ENCODE measurements at regions not wholly inside any gene's neighbourhood (a gene's known extent, or its start where the extent isn't known, plus 50 kb on each side); places are given as distances from the start of the nearest gene placed in this dataset.

- TF ChIP-seq GATA2 (IDR thresholded peaks at IDR 0.05; ENCODE audit: low read depth, low read length), result no peak
- no peak for TF ChIP-seq GATA3 (IDR thresholded peaks at IDR 0.05; ENCODE audit: low read depth, low read length)
Observed at GRCh38 chr9:135009051-135009560, 78.4 kb upstream of the OLFM1 start.

DNA sequence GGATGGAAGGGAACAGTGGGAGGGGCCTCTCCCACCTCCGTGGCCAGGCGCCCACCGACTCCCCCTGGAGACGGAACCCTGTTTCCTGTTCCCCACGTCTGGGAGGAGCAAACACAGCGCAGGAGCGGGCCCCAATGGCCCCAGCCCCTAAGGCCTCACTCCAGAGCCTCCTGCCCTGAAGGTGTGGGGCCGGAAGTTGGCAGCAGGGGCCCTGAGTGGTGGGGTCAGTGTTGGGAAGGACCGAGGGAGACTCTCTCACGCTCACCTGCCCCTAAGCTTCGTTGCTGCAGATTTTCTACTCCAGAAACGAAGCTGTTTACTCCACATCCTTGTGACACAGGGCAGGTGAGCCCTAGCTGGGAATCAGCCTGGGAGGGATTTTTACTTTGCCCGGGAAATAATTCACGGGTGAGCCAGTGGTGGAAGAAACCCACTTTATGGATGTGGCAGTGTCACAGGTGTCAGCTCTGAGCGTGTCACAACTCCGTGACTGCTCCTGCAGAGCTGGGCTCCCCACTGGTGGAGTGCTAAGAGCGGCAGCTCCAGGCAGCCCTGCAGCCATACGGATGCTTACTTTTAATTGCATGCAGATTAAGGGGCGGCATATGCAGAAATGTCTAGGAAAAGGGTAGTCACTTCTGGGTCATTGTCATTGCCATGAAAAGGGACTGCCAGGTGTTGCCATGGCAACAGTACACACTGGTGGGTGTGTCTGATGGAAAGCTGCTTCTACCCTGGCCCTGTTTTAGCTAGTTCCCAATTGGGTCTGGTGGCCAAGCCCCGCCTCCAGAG, 77.5 kb upstream of the OLFM1 start:
- TF ChIP-seq GATA3 (IDR thresholded peaks at IDR 0.05; ENCODE audit: low read depth, low read length) (no peak), GATA2 (IDR thresholded peaks at IDR 0.05; ENCODE audit: low read depth, low read length) (no peak)

DNA sequence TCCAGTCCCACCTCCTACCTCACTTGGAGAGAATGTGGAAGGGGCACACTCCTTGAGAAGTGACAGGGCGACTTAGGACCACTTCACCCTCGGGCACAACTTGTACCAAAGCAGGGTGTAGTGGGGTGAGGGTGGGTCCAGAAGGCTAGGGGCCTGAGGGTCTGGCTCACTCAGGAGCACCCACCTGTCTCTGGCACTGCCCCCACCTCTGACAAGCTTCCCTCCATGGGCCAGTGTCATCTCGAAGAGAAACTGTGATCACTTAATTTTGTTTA, 76.9 kb upstream of the OLFM1 start:
- no peak for TF ChIP-seq GATA2 (IDR thresholded peaks at IDR 0.05; ENCODE audit: low read depth, low read length)
- TF ChIP-seq GATA3 (IDR thresholded peaks at IDR 0.05; ENCODE audit: low read depth, low read length), result no peak

GRCh38 chr9:135010921-135011320, 76.5 kb upstream of the OLFM1 start:
- TF ChIP-seq GATA3 (IDR thresholded peaks at IDR 0.05; ENCODE audit: low read depth, low read length), result no peak
- TF ChIP-seq GATA2 (IDR thresholded peaks at IDR 0.05; ENCODE audit: low read depth, low read length), result no peak

- TF ChIP-seq GATA3 (IDR thresholded peaks at IDR 0.05; ENCODE audit: low read depth, low read length) (no peak), GATA2 (IDR thresholded peaks at IDR 0.05; ENCODE audit: low read depth, low read length) (no peak)
Observed at GRCh38 chr9:135012166-135012565, 75.3 kb upstream of the OLFM1 start.

DNA sequence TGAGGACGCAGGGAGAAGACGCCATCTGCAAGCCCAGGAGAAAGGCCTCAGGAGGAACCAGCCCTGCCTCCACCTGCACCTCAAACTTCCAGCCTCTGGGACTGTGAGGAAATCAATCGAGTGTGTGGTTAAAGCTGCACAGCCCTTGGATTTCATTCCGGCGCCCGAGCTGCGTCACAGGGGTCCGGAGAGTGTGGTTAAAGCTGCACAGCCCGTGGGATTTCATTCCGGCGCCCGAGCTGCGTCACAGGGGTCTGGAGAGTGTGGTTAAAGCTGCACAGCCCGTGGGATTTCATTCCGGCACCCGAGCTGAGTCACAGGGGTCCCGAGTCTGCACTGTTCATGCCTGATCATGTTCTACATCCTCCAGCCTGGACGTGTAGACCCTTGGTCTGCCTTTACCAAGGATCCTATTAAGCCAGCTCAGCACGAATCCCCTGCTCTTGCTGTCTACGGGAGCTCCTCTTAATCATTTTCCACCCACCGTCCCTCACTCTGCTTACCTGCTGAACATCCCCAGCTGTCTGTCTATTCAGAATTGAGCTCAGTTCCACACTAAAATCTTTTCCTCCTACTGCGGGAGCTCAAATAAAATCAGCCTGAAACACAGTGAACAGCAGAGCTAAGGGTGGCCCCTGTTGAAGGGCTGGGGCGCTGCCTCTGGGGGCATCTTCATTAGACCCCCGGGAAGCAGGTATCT, 73.0 kb upstream of the OLFM1 start:
- TF ChIP-seq GATA2 (IDR thresholded peaks at IDR 0.05; ENCODE audit: low read depth, low read length) (no peak), GATA3 (IDR thresholded peaks at IDR 0.05; ENCODE audit: low read depth, low read length) (no peak)

GRCh38 chr9:135015096-135015495, 72.4 kb upstream of the OLFM1 start:
- TF ChIP-seq GATA2 (IDR thresholded peaks at IDR 0.05; ENCODE audit: low read depth, low read length) (no peak), GATA3 (IDR thresholded peaks at IDR 0.05; ENCODE audit: low read depth, low read length) (no peak)

DNA sequence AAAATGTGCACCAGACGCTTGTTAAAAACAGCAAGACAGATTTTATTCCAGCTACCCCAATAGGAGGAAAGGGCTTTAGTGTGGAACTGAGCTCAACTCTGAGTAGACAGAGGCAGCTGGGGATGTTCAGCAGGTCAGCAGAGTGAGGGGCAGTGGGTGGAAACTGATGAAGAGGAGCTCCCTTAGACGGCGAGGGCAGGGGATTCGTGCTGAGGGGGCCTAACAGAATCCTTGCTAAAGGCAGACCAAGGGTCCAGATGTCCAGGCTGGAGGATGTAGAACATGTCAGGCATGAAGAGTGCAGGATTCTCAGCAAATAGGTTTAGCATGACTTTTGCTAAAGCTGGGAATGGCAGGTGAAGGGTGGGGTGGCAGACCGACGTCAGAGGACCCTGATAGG, 71.9 kb upstream of the OLFM1 start:
- TF ChIP-seq GATA3 (IDR thresholded peaks at IDR 0.05; ENCODE audit: low read depth, low read length) (no peak), GATA2 (IDR thresholded peaks at IDR 0.05; ENCODE audit: low read depth, low read length) (no peak)

DNA sequence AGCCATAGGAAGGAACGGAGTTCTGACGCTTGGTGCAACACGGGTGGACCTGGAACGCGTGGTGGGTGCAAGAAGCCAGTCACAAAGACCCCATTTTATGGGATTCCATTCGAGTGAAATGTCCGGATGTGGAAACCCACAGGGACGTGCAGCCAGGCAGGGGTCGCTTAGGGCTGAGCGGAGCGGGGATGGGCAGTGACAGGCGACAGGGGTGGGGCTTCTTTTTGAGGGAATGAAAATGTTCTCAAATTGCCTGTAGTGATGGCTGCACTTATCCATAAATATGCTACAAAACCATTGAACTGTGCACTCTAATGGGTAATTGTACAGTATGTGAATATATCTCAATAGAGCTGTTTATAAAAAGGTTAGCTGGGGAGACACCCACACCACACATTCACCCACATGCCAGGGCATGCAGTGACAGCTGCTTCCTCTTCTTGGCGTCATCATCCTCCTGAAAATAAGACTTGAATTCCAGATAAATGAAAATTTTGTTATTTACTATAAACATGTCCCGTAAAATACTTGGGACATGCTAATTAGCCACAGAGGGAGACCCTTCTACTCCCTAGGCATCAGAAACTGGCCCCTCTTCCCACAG, 71.3 kb upstream of the OLFM1 start:
- no peak for TF ChIP-seq GATA2 (IDR thresholded peaks at IDR 0.05; ENCODE audit: low read depth, low read length)
- TF ChIP-seq GATA3 (IDR thresholded peaks at IDR 0.05; ENCODE audit: low read depth, low read length), result no peak

- TF ChIP-seq GATA3 (IDR thresholded peaks at IDR 0.05; ENCODE audit: low read depth, low read length) (no peak), GATA2 (IDR thresholded peaks at IDR 0.05; ENCODE audit: low read depth, low read length) (no peak)
Observed at GRCh38 chr9:135016876-135017275, 70.6 kb upstream of the OLFM1 start.

GRCh38 chr9:135017899-135018298, 69.6 kb upstream of the OLFM1 start:
- TF ChIP-seq GATA3 (IDR thresholded peaks at IDR 0.05; ENCODE audit: low read depth, low read length), result no peak
- TF ChIP-seq GATA2 (IDR thresholded peaks at IDR 0.05; ENCODE audit: low read depth, low read length), result no peak

DNA sequence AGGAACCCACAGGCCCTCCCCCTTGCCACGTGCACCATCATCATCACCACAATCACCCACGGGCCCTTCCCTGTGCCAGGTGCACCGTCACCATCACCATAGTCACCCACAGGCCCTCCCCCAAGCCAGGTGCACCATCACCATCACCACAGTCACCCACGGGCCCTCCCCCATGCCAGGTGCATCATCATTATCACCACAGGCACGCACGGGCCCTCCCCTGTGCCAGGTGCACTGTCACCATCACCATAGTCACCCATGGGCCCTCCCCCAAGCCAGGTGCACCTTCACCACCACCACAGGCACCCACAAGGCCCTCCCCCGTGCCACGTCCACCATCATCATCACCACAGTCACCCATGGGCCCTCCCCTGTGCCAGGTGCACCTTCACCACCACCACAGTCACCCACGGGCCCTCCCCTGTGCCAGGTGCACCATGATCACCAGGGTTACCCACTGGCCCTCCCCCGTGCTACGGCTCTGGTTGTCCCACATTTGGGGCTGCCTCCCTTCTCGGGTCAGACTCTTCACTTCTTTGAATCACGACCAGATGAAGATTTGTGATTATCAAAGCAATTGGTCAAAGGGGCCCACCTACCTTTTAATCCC, 69.1 kb upstream of the OLFM1 start:
- TF ChIP-seq GATA3 (IDR thresholded peaks at IDR 0.05; ENCODE audit: low read depth, low read length) (no peak), GATA2 (IDR thresholded peaks at IDR 0.05; ENCODE audit: low read depth, low read length) (no peak)

GRCh38 chr9:135019224-135019623, 68.2 kb upstream of the OLFM1 start:
- TF ChIP-seq GATA3 (IDR thresholded peaks at IDR 0.05; ENCODE audit: low read depth, low read length) (no peak), GATA2 (IDR thresholded peaks at IDR 0.05; ENCODE audit: low read depth, low read length) (no peak)

All from SH-SY5Y (cell line).